C1 segment of cervical spinal cord (tissue), 14 donors: ENCODE measurements at regions not wholly inside any gene's neighbourhood (a gene's known extent, or its start where the extent isn't known, plus 50 kb on each side); places are given as distances from the start of the nearest gene placed in this dataset.

Source experiments
- DNase-seq, 14 donors: peaks; one replicate each; lab custom pipeline; 2025; lab: John Stamatoyannopoulos, UW

GRCh38 chr12:28937196-28937595, 211.9 kb upstream of the FAR2 start:
- no peak for DNase-seq

- DNase-seq = no peak
Measured at GRCh38 chr12:28938056-28938455, 211.0 kb upstream of the FAR2 start.

- DNase-seq = no peak
Measured at GRCh38 chr12:28938581-28939235, 210.4 kb upstream of the FAR2 start.

GRCh38 chr12:28939427-28939826, 209.7 kb upstream of the FAR2 start:
- no peak for DNase-seq

GRCh38 chr12:28941248-28941647, 207.8 kb upstream of the FAR2 start:
- DNase-seq = no peak

GRCh38 chr12:28946361-28946760, 202.7 kb upstream of the FAR2 start:
- DNase-seq = no peak

GRCh38 chr12:28948685-28949084, 200.4 kb upstream of the FAR2 start:
- DNase-seq = no peak

- no peak for DNase-seq
Measured at GRCh38 chr12:28949184-28949583, 199.9 kb upstream of the FAR2 start.

GRCh38 chr12:28950049-28950448, 199.0 kb upstream of the FAR2 start:
- DNase-seq = no peak

GRCh38 chr12:28951935-28952334, 197.1 kb upstream of the FAR2 start:
- DNase-seq = no peak

GRCh38 chr12:28954333-28954732, 194.7 kb upstream of the FAR2 start:
- DNase-seq = no peak

- no peak for DNase-seq
Measured at GRCh38 chr12:28955491-28955890, 193.6 kb upstream of the FAR2 start.

GRCh38 chr12:28955931-28956330, 193.1 kb upstream of the FAR2 start:
- DNase-seq = no peak

GRCh38 chr12:28958553-28959195, 190.4 kb upstream of the FAR2 start:
- no peak for DNase-seq

GRCh38 chr12:28961948-28962384, 187.1 kb upstream of the FAR2 start:
- DNase-seq = no peak

GRCh38 chr12:28963554-28963953, 185.5 kb upstream of the FAR2 start:
- no peak for DNase-seq

GRCh38 chr12:28966046-28966780, 182.9 kb upstream of the FAR2 start:
- DNase-seq = no peak

GRCh38 chr12:28967426-28967825, 181.7 kb upstream of the FAR2 start:
- no peak for DNase-seq

GRCh38 chr12:28973491-28973890, 175.6 kb upstream of the FAR2 start:
- no peak for DNase-seq

GRCh38 chr12:28974166-28974565, 174.9 kb upstream of the FAR2 start:
- DNase-seq = no peak

- no peak for DNase-seq
Measured at GRCh38 chr12:28974883-28975282, 174.2 kb upstream of the FAR2 start.

- DNase-seq = no peak
Measured at GRCh38 chr12:28975564-28976340, 173.3 kb upstream of the FAR2 start.
